PC-9 (cell line): ENCODE measurements at regions not wholly inside any gene's neighbourhood (a gene's known extent, or its start where the extent isn't known, plus 50 kb on each side); places are given as distances from the start of the nearest gene placed in this dataset.

ENCODE experiments used
- BruUV-seq: library from RNA; stranded (reverse); fragments of 400-500 nt; replicated peaks from 2 replicates; lab custom pipeline; 2021; lab: Mats Ljungman, UMichigan
- CTCF ChIA-PET: fragments of 300-600 bp; sonication (Branson Sonifier 250); formaldehyde crosslinking; loops from one replicate; lab custom pipeline; 2022; ENCODE audit warnings: antibody characterized with exemption; lab: Charles Lee
- POLR2A ChIA-PET: fragments of 300-600 bp; sonication (Branson Sonifier 250); formaldehyde crosslinking; loops from one replicate; lab custom pipeline; 2022; ENCODE audit warnings: antibody characterized with exemption; ENCODE audit not compliant: unreplicated experiment; lab: Charles Lee
- DNase-seq, 2 experiments: peaks; one replicate each; pipeline versions ENCODE4 v3.0.0 to v3.0.0-alpha.2; 2015 to 2022; ENCODE audit warnings: mixed read lengths in 1 of 2
- H2AFZ ChIP-seq: fragments of 200-600 bp; sonication (generic); 2 replicates; pipeline ENCODE4 v1.8.1; 2017; ENCODE audit warnings: antibody characterized with exemption
- H3F3A ChIP-seq: fragments of 200-600 bp; sonication (generic); 2 replicates; pipeline ENCODE4 v1.8.1; 2017; ENCODE audit warnings: antibody characterized with exemption, mild to moderate bottlenecking, low read depth; ENCODE audit not compliant: insufficient read depth
- H3K27ac ChIP-seq: fragments of 200-600 bp; sonication (generic); 2 replicates; pipeline ENCODE4 v1.6.1; 2016; ENCODE audit warnings: mixed run types
- H3K27me3 ChIP-seq: fragments of 200-600 bp; sonication (generic); 2 replicates; pipeline ENCODE4 v1.6.1; 2016; ENCODE audit warnings: low read depth, mixed run types; ENCODE audit not compliant: insufficient read depth
- H3K36me3 ChIP-seq: fragments of 200-600 bp; sonication (generic); 2 replicates; pipeline ENCODE4 v1.6.1; 2016; ENCODE audit warnings: low read depth, mixed run types
- H3K4me1 ChIP-seq: fragments of 200-600 bp; sonication (generic); replicated peaks from 2 replicates; pipeline ENCODE4 v1.6.1; 2016; ENCODE audit warnings: mixed run types; ENCODE audit not compliant: insufficient read depth
- H3K4me2 ChIP-seq: fragments of 200-600 bp; sonication (generic); 2 replicates; pipeline ENCODE4 v1.6.1; 2017; ENCODE audit warnings: mixed run types
- H3K4me3 ChIP-seq: fragments of 200-600 bp; sonication (generic); 2 replicates; pipeline ENCODE4 v1.6.1; 2016; ENCODE audit warnings: mixed run types
- H3K79me2 ChIP-seq: fragments of 200-600 bp; sonication (generic); 2 replicates; pipeline ENCODE4 v1.6.1; 2017; ENCODE audit warnings: low read depth, mixed run types
- H3K9me2 ChIP-seq: fragments of 200-600 bp; sonication (generic); 2 replicates; pipeline ENCODE4 v1.8.1; 2017; ENCODE audit warnings: mild to moderate bottlenecking; ENCODE audit not compliant: insufficient read depth
- H3K9me3 ChIP-seq: fragments of 200-600 bp; sonication (generic); 2 replicates; pipeline ENCODE4 v1.8.1; 2016; ENCODE audit warnings: low read depth; ENCODE audit not compliant: insufficient read depth
- H4K20me1 ChIP-seq: fragments of 200-600 bp; sonication (generic); 2 replicates; pipeline ENCODE4 v1.8.1; 2017; ENCODE audit not compliant: insufficient read depth
- EZH2 ChIP-seq: fragments of 200-600 bp; sonication (generic); IDR thresholded peaks from 2 replicates; pipeline ENCODE4 v1.8.0; 2017; ENCODE audit warnings: antibody characterized with exemption, low read depth
- intact Hi-C: fragments of 100-400 bp; cut with micrococcal nuclease; formaldehyde crosslinking; loops from one replicate; pipeline ENCODE4 v1.10.0; 2022; ENCODE audit not compliant: unreplicated experiment
- TF ChIP-seq, protein P1 (sequence below): fragments of 200-600 bp; sonication (generic); conservative IDR thresholded peaks from 2 replicates; pipeline ENCODE4 v1.6.1; 2017; ENCODE audit warnings: mixed run types, antibody characterized with exemption, mild to moderate bottlenecking, moderate library complexity

GRCh38 chr4:111417521-111417920 is 727.7 kb upstream of the FAM241A start:
- Histone ChIP-seq H3K4me3 (no peak overlapping the region), H3K27me3 (no peaks in the 10 kb centered on the region), H3K79me2 (no peaks in the 10 kb centered on the region), H3K4me1 (no peaks in the 10 kb centered on the region), H3F3A (no peaks in the 10 kb centered on the region), H3K9me3 (no peaks in the 10 kb centered on the region), H3K36me3 (no peaks in the 10 kb centered on the region), H2AFZ (no peak overlapping the region), H3K9me2 (no peaks in the 10 kb centered on the region), H3K4me2 (no peak overlapping the region), H3K27ac (no peak overlapping the region), H4K20me1 (no peaks in the 10 kb centered on the region)
- TF ChIP-seq EZH2, result no peak
- TF ChIP-seq, protein P1, sequence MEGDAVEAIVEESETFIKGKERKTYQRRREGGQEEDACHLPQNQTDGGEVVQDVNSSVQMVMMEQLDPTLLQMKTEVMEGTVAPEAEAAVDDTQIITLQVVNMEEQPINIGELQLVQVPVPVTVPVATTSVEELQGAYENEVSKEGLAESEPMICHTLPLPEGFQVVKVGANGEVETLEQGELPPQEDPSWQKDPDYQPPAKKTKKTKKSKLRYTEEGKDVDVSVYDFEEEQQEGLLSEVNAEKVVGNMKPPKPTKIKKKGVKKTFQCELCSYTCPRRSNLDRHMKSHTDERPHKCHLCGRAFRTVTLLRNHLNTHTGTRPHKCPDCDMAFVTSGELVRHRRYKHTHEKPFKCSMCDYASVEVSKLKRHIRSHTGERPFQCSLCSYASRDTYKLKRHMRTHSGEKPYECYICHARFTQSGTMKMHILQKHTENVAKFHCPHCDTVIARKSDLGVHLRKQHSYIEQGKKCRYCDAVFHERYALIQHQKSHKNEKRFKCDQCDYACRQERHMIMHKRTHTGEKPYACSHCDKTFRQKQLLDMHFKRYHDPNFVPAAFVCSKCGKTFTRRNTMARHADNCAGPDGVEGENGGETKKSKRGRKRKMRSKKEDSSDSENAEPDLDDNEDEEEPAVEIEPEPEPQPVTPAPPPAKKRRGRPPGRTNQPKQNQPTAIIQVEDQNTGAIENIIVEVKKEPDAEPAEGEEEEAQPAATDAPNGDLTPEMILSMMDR, result no peak
- POLR2A ChIA-PET, result no interaction called here
- CTCF ChIA-PET, result no interaction called here
- intact Hi-C loops, result no loop called here
- DNase-seq, result no peak
- BruUV-seq, result no TSS peak

- no peaks in the 10 kb centered on the region for H3F3A ChIP-seq
- ChIA-PET CTCF (no interaction called here), POLR2A (no interaction called here)
- H4K20me1 ChIP-seq, result no peaks in the 10 kb centered on the region
- BruUV-seq, result no TSS peak
- no peaks in the 10 kb centered on the region for H3K9me3 ChIP-seq
- H3K36me3 ChIP-seq, result no peaks in the 10 kb centered on the region
- no peak overlapping the region for H3K27ac ChIP-seq
- DNase-seq, result no peak
- H3K27me3 ChIP-seq, result no peaks in the 10 kb centered on the region
- no peaks in the 10 kb centered on the region for H3K9me2 ChIP-seq
- no peak overlapping the region for H3K4me2 ChIP-seq
- H2AFZ ChIP-seq, result no peak overlapping the region
- intact Hi-C loops, result no loop called here
- no peak for TF ChIP-seq EZH2
- TF ChIP-seq, protein P1, result no peak
- no peaks in the 10 kb centered on the region for H3K79me2 ChIP-seq
- no peak overlapping the region for H3K4me3 ChIP-seq
- no peaks in the 10 kb centered on the region for H3K4me1 ChIP-seq
These were observed 711.8 kb upstream of the FAM241A start for GRCh38 chr4:111433441-111433840.

- Histone ChIP-seq H3K27me3 (no peaks in the 10 kb centered on the region), H3K4me2 (no peak overlapping the region), H3F3A (no peaks in the 10 kb centered on the region), H3K79me2 (no peaks in the 10 kb centered on the region), H3K9me2 (no peaks in the 10 kb centered on the region), H3K4me3 (no peak overlapping the region), H3K4me1 (no peaks in the 10 kb centered on the region), H3K36me3 (no peaks in the 10 kb centered on the region), H2AFZ (no peak overlapping the region), H3K27ac (no peak overlapping the region), H4K20me1 (no peaks in the 10 kb centered on the region), H3K9me3 (no peaks in the 10 kb centered on the region)
- TF ChIP-seq, protein P1, result no peak
- no peak for TF ChIP-seq EZH2
- intact Hi-C loops, result no loop called here
- CTCF ChIA-PET, result no interaction called here
- BruUV-seq, result no TSS peak
- POLR2A ChIA-PET, result no interaction called here
- no peak for DNase-seq
These were observed 710.7 kb upstream of the FAM241A start for GRCh38 chr4:111434586-111434985.
